Skeletal muscle cell (primary cell): ENCODE measurements at regions not wholly inside any gene's neighbourhood (a gene's known extent, or its start where the extent isn't known, plus 50 kb on each side); places are given as distances from the start of the nearest gene placed in this dataset.
"Not testable (repeated sequence)": the region's sequence is repeated elsewhere in the genome, so short reads cannot be mapped to it uniquely, and the experiment has no call there.

Experiments
- DNase-seq: peaks from one replicate; pipeline ENCODE4 v3.0.0-alpha.2; 2010; ENCODE audit warnings: low read depth
- H3K4me3 ChIP-seq: 2 replicates; pipeline ENCODE4 v1.5.1; 2011; ENCODE audit warnings: low read depth, mild to moderate bottlenecking, control low read depth, low read length, moderate library complexity

GRCh38 chr5:6244339-6244714 lies 134.0 kb downstream of the MED10 start:
- no peak overlapping the region for H3K4me3 ChIP-seq

DNA sequence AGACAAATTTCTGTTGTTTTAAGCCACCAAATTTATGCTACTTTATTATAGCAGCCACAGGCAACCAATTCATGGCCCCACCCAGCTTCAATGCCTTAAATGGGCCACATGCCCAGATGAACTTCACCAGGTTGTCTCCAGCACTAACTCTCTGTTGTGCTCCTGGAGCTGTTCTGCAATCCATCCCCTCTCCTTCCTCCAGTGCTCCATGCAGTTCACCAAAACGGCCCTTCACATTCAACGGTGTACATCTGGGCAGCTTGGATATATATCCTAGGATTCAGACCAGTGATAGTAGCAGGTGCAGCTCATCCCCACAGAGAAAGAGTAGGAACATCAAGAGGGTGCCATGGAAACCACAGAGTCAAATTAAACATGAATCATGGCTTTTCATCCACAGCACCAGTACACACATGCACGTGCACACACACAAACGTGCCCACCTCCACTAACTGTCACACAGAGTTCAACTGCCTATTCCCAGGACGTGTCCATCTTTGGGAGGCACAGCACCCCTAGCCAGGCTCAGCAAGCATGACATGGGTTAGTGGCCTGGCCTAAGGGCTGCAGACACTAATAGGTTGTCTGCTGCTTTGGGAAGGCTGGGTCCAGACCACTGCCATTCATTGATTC lies 134.5 kb downstream of the MED10 start:
- no peak for DNase-seq
- H3K4me3 ChIP-seq = no peak overlapping the region

More at GRCh38 chr5:6244339-6244714, 134.0 kb downstream of the MED10 start:
- no peak for DNase-seq

- not testable (repeated sequence) for H3K4me3 ChIP-seq, DNase-seq
Observed at GRCh38 chr5:6241056-6241455, 137.3 kb downstream of the MED10 start.

DNA sequence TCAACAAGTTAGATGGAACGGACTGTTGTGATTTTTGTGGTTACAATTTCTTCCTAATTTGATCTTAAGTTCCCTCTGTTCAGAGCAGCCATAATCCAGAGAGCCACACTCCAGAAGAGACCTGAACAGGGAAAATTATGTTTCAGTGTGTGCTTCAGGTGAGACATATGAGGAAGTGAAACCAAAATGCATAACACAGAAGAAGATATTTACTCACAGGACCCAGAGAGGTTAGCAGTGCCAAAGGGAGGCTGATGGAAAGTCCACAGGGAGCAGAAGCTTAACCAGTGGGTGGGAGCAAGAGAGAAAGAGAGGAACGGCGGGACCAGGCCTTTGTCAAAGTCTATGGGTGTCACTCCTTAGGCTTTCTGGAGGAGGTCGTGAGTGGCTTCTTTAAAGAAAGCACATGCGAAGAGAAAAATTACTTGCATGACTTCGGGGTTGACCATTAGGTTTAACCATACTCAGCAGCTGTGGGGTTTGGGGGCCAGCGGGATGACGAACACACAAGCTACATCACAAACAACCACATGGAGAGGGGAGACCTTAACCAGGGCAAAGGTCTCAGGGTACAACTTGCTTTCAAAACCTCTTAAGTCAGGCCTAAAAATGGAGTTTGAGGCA lies 141.4 kb downstream of the MED10 start:
- H3K4me3 ChIP-seq = no peak overlapping the region
- DNase-seq = no peak

DNA sequence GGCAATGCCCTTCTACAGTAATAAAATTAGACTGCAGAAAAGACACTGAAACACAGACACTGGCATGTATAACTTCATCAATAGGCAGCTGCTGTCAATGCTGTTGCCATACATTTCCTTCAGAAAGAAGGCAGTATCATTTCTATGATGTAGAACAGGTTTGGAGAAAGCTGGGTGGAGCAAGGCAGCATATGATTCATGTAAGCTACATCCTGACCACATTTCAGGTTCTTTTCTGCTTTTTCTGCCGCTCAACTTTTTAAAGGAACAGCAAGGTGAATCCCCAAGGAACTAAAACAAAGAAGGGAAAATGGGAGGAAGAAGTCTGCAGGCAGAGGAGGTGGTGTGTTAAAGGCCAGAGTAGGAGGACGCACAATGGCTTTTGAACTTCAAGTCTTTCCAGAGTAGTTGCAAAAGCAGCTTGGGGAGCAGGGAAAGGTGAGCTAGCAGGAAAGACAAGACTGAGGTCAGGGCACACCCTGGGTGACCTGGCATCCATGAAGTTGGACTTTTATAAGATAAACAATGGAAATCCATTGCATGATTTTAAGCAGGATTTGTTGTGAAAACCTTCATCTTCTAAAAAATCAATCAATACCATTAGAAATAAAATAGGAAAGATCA lies 142.1 kb downstream of the MED10 start:
- DNase-seq = no peak
- no peak overlapping the region for H3K4me3 ChIP-seq

DNA sequence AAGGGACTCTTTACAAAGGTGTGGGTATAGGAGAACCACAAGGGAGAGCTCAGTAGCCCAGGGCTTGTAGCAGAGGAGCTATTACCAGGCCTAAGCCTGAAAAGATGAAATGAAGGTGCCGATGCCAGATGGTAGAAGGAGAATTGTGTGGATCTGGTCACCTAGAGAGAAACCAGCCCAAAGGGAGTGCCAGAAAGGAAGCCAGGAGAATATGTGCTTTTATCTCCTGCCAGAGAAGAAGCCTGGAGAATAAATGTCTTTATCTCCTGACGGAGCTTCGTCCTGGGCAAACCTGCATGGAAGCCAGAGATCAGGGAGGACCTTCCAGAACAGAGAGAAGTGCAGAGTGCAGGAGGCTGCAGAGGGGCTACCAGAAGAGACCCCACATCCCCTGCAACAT lies 142.6 kb downstream of the MED10 start:
- no peak overlapping the region for H3K4me3 ChIP-seq
- DNase-seq = no peak

DNA sequence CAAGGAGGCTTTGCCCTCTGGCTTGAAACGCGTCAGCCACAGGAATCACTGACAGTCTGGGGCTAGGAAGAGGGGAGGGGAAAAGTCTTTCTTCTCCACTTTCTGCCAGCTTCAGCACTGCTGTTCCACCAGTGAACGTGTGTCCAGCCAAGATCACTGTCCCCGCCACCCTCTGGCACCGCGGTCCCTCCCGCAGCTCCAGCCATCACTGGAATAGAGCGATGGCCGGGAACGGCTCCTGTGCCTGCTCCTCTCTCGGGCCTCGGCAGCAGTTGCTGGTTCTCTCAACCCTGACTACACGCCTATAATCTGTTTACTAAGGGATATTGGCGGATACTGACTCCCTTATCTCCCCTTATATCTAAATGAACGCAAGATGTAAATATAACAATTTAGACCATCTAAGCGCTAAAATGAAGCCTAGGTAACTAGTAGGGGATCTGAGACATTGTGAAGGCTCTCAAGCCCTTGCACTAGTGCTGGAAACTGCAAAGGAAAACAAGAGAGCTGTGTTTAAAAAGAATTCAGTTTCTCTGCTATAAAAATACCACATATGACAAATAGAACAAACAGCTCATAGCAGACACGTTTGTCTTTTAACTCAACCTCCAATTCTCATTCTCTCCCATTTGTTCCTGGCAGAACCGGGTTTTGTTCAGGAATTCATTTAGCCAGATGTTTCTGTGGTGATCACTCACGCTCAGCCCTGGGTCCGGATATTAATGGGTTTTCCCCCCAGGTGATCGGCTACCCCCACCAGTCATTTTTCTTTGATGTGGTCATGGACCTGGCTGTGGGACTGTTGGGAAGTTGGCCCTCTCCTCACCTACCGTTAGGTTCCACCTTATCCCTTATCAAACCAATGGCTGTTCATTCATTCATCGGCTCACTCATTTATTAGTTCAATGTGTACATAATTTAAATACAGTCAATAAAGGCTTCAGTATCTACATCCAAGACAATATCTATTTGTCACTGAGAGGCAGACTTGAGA lies 149.8 kb downstream of the MED10 start:
- no peak overlapping the region for H3K4me3 ChIP-seq
- no peak for DNase-seq

DNA sequence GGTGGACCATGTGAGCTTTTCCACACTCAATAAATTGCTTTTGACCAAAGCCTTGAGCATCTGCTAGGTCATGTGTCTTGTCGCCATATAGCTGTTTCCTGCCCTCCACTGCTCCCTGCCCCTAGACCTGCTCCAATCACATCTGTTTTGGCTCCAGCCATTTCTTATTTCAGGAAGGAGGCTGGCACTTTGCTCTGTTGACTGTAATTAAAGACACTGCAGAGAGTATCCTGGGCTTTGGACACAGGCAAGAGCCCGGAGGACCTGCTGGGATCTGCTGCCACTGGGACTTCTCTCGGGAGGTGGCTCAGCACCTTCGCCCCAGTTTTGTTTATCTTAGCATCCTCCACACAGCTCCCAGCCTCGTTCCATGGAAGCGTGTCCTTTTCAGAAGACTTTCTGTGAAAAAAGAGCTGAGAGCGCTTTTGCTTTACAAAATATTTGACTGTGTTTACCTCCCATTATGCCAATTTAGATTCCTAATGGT lies 153.2 kb downstream of the MED10 start:
- H3K4me3 ChIP-seq = no peak overlapping the region
- DNase-seq = no peak

DNA sequence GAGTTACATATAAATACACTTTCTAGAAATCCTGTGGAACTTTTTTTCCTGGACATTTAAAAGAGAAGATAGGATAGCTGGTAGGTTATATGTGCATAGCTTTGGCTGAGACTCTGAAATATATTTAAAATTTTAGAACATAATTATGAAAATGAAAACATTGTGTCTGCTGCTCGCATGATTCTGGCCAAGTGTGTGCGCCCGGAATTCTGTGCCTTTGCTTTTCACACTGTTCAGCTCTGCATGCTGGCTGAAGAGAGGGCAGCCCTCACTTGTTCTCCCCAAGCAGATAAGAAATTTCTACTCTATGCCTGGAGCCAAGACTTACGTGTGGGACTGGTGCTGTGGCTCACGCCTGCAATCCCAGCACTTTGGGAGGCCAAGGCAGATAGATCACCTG lies 153.9 kb downstream of the MED10 start:
- DNase-seq = no peak
- no peak overlapping the region for H3K4me3 ChIP-seq

DNA sequence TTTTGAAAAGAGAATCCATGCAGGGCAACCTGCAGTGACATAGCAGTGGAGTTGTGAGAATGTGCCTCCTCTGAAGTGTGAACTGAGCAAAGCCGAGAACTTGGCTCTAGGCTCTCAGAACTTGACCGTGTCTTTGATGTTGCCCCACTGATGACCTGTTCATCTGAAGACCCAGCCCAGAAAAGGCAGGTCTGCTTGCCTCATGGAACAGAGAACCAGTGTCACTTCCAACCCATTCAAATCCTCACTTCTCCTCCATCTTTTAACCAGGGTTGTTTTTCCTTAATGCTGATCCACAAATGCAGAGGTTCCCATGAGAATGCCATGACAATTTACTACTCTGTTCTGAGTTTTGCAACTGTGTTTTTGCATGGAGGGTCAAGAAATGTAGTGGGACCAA lies 155.4 kb downstream of the MED10 start:
- H3K4me3 ChIP-seq = no peak overlapping the region
- DNase-seq = no peak

GRCh38 chr5:6222121-6222520 lies 156.2 kb downstream of the MED10 start:
- no peak for DNase-seq
- H3K4me3 ChIP-seq = no peak overlapping the region

GRCh38 chr5:6221141-6221626 lies 157.2 kb downstream of the MED10 start:
- no peak for DNase-seq
- H3K4me3 ChIP-seq = no peak overlapping the region

DNA sequence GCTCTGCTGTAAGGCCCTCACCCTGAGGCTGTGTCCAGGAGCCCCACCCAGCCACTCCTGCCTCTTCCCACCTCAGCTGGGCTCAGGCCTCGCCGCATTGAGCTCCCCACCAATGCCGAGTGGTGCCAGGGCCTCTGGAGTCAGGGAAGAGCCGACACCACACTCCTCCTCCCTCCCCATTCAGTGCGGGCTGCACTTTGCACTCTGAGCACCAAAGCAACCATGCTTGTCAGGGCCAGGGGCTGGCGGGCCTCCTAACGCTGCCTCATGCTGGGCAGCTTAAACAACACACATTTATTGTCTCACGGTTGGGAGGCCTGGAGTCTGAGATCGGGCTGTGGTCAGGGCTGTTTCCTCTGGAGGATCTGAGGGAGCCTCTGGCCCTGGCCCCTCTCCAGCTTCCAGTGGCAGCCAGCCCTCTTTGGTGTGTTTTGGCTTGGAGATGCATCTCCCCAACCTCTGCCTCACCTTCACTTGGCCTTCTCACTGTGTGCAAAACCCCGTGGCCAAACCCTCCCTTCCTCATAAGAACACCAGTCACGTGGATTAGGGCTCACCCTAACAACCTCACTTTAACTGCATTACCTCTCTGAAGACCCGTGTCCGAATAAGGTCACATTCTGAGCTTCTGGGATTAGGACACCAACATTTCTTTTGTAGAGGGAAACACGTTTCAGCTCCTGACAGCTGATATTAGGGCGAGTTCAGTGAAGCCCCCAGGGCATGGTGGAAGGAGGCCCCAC lies 157.8 kb downstream of the MED10 start:
- no peak overlapping the region for H3K4me3 ChIP-seq
- no peak for DNase-seq

DNA sequence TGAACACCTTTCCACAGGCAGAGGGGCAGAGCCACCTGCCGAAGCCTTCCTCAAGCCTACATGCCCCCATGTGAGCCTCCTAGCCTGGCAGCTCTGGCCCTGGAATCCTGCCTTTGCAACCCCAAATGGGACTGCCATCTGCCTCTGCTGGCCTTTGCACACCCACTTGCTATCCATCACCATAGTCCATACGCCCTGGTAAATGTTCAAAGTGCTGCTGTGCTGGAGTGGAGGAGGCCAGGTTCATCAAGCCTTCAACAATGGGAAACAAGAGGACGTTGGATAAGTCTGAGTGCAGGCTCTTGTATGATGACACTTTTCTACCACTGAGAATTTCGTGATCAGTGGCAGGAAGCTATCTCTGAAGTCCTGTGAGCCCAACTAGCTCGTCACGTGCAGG lies 159.8 kb downstream of the MED10 start:
- H3K4me3 ChIP-seq = no peak overlapping the region
- DNase-seq = no peak

DNA sequence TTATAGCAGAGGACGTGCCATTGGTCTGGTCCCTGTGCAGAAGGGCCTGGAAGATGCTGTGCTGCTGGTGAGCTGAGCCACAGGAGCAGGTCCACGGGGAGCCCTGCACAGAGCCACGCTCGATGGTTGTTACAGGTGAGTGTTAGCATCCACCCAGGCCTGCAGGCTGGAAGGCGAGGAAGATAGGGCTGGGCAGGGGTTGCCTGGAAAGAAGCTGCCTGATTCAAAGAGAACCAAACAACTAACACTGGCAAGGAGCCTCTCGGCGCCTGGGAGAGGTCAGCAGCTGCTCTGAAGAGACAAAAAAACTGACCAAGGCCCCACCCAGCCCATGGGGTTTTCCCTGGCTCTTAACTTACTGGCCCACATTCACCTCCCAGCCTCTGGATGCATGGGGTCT lies 160.2 kb downstream of the MED10 start:
- no peak for DNase-seq
- no peak overlapping the region for H3K4me3 ChIP-seq

DNA sequence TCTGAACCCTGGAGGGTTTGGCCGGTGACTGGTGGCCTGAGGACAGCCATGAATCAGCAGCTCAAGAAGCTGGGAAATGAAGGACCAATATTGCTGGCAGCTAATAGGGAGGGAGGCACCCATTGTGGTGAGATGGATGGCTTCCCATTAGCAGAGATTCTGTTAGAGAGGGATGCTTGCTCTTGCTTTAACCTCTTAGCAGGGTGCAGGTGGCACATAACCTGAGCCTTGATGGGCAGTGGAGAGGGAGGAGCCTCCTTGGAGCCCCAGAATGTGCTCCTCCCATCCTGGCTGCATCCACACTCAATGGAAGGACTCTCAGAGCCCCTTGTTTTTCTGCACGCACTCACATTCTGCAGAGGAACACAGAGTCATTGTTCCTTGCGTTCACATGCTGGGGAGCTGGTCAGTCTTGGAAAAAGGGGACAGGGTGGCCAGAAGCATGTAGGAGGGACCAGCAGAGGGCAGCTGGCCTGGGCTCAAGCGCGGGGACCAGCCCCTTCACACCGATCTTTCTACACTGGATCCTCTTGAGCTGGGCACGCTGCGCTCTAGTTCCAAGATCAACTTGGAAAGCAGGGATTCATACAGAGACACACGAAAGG lies 161.8 kb downstream of the MED10 start:
- DNase-seq = no peak
- H3K4me3 ChIP-seq = no peak overlapping the region

DNA sequence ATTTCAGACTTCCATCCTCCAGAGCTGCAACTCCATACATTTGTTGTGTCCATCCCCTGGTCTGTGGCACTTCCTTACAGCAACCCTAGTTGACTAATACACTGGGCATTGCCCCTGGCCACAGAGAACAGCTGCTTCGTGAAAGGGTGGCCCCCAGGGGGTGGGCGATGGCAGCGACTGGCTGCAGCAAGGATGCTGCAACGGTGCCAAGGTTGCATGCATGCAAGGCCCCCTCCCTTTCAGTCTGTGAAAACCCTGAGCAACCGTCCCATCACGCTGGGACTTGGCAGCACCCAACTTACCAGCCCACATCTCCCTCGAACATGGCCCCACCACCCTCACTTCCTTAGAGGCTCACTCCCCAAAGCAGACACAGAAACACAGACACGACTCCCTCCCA lies 162.5 kb downstream of the MED10 start:
- no peak overlapping the region for H3K4me3 ChIP-seq
- DNase-seq = no peak

DNA sequence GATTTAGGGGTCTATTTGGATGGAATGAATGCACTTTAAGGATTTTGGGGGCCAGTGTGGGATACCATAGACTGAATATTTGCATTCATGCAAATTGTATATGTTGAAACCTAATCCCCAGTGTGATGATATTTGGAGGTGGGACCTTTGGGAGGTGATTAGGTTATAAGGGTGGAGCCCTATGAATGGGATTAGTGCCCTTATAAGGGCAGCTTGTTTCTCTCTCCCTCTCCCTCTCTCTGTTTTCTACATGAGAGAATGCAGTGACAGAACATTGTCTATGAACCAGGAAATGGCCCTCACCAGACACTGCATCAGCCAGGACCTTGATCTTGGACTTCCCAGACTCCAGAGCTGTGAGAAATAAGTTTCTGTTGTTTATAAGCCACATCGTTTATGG lies 166.1 kb downstream of the MED10 start:
- H3K4me3 ChIP-seq = no peak overlapping the region
- DNase-seq = no peak

DNA sequence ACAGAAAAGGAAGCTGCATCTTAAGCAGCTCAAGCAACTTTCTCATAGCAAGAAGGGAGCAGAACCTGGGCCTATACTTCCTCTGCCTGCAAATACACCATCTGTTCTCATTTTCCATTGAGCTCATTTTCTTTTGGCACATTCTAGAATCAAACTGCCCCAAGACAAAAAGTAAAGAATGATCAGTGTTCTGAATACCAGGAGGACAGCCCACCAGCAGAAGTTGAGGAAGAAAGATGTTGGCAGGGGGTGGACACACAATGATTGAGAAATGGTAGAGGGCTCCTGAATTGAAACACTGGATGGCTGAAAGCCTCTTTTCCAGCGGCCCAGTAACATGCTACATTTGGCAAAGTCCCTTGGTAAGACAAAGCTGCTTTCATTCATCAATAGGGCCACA lies 171.8 kb downstream of the MED10 start:
- no peak for DNase-seq
- no peak overlapping the region for H3K4me3 ChIP-seq
